Memory B cell (primary cell): ENCODE measurements at regions not wholly inside any gene's neighbourhood (a gene's known extent, or its start where the extent isn't known, plus 50 kb on each side); places are given as distances from the start of the nearest gene placed in this dataset.

Experiments
- ATAC-seq: fragments of 150-1000 bp; cut with Tn5 transposase; 2 replicates; pipeline ENCODE4 v1.10.0; 2021; ENCODE audit warnings: low read depth, mild to moderate bottlenecking, moderate library complexity
- DNase-seq, 2 donors: peaks; one replicate each; pipeline ENCODE4 v3.0.0; 2022; ENCODE audit warnings: low spot score in 2 of 2
- H3K27ac Mint-ChIP-seq: one replicate; pipeline ENCODE4 v1.8.0; 2022; ENCODE audit warnings: mild to moderate bottlenecking, moderate library complexity, mixed read lengths
- H3K27me3 Mint-ChIP-seq: one replicate; pipeline ENCODE4 v1.8.0; 2022; ENCODE audit warnings: mixed read lengths
- H3K36me3 Mint-ChIP-seq: one replicate; pipeline ENCODE4 v1.8.0; 2022; ENCODE audit warnings: mild to moderate bottlenecking, mixed read lengths
- H3K4me1 Mint-ChIP-seq: one replicate; pipeline ENCODE4 v1.8.0; 2022; ENCODE audit warnings: mixed read lengths
- H3K4me3 Mint-ChIP-seq: one replicate; pipeline ENCODE4 v1.8.0; 2022; ENCODE audit warnings: mild to moderate bottlenecking, moderate library complexity, mixed read lengths
- H3K9me3 Mint-ChIP-seq: one replicate; pipeline ENCODE4 v1.8.0; 2022; ENCODE audit warnings: mixed read lengths

GRCh38 chr3:10600296-10600714 lies 94.9 kb upstream of the ATP2B2 start:
- ATAC-seq: no peak
- no peak overlapping the region for H3K4me3 Mint-ChIP-seq
- H3K36me3 Mint-ChIP-seq: no peaks in the 10 kb centered on the region
- peaks cover 15% of the 10 kb centered on the region for H3K4me1 Mint-ChIP-seq
- no peak for DNase-seq
- peaks cover 14% of the 10 kb centered on the region for H3K27me3 Mint-ChIP-seq
- no peak overlapping the region for H3K27ac Mint-ChIP-seq
- no peaks in the 10 kb centered on the region for H3K9me3 Mint-ChIP-seq

DNA sequence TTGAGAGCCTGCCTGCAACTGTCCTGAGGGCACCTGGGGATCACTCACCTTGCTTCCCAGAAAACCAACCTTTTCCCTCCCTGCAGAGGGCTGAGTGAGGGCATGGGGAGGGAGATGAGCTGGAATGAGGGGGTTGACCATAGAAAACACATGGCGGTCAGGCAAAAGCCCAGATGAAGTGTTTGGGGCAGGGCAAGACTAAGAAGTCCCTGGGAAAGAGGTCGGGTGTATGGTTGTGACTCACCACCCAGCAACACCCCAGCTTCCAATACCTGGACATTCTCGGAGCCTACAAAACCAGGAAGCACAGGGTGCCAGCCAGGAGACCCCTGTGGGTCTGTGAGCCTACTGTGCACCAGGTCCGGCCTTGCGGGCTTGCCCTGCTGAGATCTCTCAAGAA lies 95.3 kb upstream of the ATP2B2 start:
- Mint-ChIP-seq H3K27ac (no peak overlapping the region), H3K4me1 (peaks cover 15% of the 10 kb centered on the region), H3K9me3 (no peaks in the 10 kb centered on the region), H3K27me3 (peaks cover 14% of the 10 kb centered on the region), H3K4me3 (no peak overlapping the region), H3K36me3 (no peaks in the 10 kb centered on the region)
- no peak for ATAC-seq
- DNase-seq: no peak

DNA sequence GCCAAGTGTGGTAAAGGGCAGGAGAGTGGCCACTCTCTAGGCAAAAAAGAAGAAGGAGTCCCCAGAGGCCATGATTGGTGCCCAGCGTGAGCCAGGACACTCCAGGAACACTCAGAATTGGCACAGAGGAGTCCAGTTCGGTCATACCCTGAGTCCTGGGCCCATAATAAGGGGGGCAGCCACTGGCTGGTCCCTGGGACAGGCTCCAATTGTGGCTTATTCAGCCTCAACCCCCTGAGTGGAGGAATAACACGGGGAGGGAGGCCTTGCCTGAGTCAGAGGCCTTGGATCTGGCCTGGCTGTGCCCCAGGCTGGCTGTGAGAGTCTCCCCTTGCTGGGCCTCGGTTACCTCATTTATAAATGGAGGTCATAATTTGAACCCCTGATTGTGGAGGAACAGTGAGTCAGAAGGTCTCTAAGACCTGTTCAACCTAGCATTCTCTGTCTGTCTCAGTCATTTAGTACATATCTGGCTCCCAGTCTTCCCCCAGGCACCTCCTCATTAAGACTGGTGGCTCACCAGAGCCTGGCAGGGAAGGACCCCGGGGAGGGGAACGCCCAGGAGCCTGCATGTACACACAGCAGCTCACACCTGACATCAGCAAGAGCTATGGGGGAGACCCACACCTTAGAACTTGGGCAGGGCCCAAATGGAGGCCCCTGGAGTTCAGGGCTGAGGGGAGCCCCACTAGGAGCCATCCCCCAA lies 95.9 kb upstream of the ATP2B2 start:
- Mint-ChIP-seq H3K9me3 (no peaks in the 10 kb centered on the region), H3K4me1 (peaks cover 15% of the 10 kb centered on the region), H3K27ac (no peak overlapping the region), H3K4me3 (no peak overlapping the region), H3K36me3 (no peaks in the 10 kb centered on the region), H3K27me3 (peaks cover 14% of the 10 kb centered on the region)
- DNase-seq (no peak), ATAC-seq (no peak)

DNA sequence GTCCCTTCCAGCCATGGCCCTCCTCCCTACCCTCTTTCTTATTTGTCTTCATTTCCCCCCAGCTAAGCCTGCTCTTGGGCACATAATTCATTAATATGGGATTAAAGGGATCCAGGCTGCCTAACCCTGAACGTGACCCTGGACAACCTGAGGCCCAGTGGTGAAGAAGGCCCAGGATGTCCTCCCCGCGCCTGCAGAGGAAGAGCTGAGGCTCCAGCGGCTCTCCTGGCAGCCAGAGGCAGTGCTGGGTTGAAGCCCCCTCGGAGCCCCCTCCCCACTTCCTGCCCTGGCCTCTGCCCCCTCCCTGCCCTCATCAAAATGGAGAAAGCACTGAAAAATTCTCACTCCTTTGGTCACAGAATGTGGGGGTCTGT lies 96.5 kb upstream of the ATP2B2 start:
- no peak overlapping the region for H3K27ac Mint-ChIP-seq
- H3K9me3 Mint-ChIP-seq: no peaks in the 10 kb centered on the region
- no peak overlapping the region for H3K4me3 Mint-ChIP-seq

GRCh38 chr3:10602271-10602670 lies 96.9 kb upstream of the ATP2B2 start:
- Mint-ChIP-seq H3K4me1 (peaks cover 15% of the 10 kb centered on the region), H3K36me3 (no peaks in the 10 kb centered on the region), H3K9me3 (no peaks in the 10 kb centered on the region), H3K4me3 (no peak overlapping the region), H3K27me3 (peaks cover 13% of the 10 kb centered on the region), H3K27ac (no peak overlapping the region)
- ATAC-seq: no peak
- no peak for DNase-seq

More for the DNA sequence above, 96.5 kb upstream of the ATP2B2 start:
- Mint-ChIP-seq H3K36me3 (no peaks in the 10 kb centered on the region), H3K4me1 (peaks cover 15% of the 10 kb centered on the region), H3K27me3 (peaks cover 17% of the 10 kb centered on the region)
- DNase-seq (no peak), ATAC-seq (no peak)

- DNase-seq (peak in 1 of 2 donors; percentile 9), ATAC-seq (peak; percentile 83)
- Mint-ChIP-seq H3K4me1 (peaks cover 15% of the 10 kb centered on the region), H3K27me3 (peaks cover 9% of the 10 kb centered on the region), H3K4me3 (peak overlapping the region; percentile 9), H3K36me3 (no peaks in the 10 kb centered on the region), H3K9me3 (no peaks in the 10 kb centered on the region), H3K27ac (peak overlapping the region; percentile 73)
Measured at GRCh38 chr3:10602769-10603768, 97.7 kb upstream of the ATP2B2 start.

DNA sequence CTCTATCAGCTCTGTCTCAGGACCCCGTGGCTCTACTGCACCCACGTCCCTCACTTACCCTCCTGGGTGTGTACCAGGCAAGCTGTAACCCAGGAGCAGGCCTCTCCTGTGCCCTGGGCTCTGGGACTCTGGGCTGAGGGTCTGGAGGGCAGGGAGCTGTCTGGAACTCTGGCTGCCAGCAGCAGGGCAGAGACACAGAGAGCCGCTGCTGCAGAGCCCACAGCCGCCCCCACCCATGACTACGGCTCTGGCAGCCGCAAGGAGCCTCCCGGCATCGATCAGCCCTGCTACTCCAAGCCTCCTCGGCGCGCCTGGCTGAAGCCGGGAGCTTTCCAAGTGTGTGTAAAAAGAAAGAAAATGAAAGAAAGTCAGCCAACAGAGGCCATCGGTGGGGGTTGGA lies 103.7 kb upstream of the ATP2B2 start:
- DNase-seq (no peak), ATAC-seq (no peak)

DNA sequence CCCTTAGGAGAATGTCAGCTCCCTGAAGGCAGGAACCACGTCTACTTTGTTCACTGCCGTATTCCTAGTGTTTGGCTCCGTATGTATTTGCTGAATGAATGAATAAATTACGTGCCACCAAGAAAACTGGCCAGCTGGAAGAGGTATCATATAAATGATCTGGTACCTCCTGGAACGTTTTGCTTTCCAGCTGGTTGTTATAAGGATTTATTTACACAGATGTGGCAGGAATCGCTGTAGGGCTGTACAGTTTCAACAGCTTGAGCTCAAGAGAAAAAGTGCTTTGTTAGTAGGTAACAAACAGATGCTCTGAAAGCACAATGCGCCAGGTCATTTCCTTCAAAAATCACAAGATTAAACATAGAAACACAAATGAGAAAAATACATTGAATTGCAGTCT lies 108.8 kb upstream of the ATP2B2 start:
- peaks cover 9% of the 10 kb centered on the region for H3K36me3 Mint-ChIP-seq
- no peak overlapping the region for H3K4me3 Mint-ChIP-seq
- H3K27ac Mint-ChIP-seq: no peak overlapping the region
- peaks cover 13% of the 10 kb centered on the region for H3K9me3 Mint-ChIP-seq
- DNase-seq (no peak), ATAC-seq (no peak)
- H3K27me3 Mint-ChIP-seq: peaks cover 30% of the 10 kb centered on the region
- no peaks in the 10 kb centered on the region for H3K4me1 Mint-ChIP-seq

More for the DNA sequence above, 103.7 kb upstream of the ATP2B2 start:
- Mint-ChIP-seq H3K9me3 (peaks cover 13% of the 10 kb centered on the region), H3K4me3 (no peak overlapping the region), H3K27ac (no peak overlapping the region), H3K27me3 (peaks cover 23% of the 10 kb centered on the region), H3K36me3 (peaks cover 9% of the 10 kb centered on the region), H3K4me1 (peaks cover 2% of the 10 kb centered on the region)

- H3K4me3 Mint-ChIP-seq: no peak overlapping the region
- no peak for DNase-seq
- peaks cover 29% of the 10 kb centered on the region for H3K27me3 Mint-ChIP-seq
- H3K36me3 Mint-ChIP-seq: peaks cover 9% of the 10 kb centered on the region
- peaks cover 13% of the 10 kb centered on the region for H3K9me3 Mint-ChIP-seq
- H3K27ac Mint-ChIP-seq: no peak overlapping the region
- no peak for ATAC-seq
- H3K4me1 Mint-ChIP-seq: no peaks in the 10 kb centered on the region
Measured at GRCh38 chr3:10615715-10616114, 110.3 kb upstream of the ATP2B2 start.

- no peak overlapping the region for H3K27ac Mint-ChIP-seq
- H3K4me1 Mint-ChIP-seq: no peaks in the 10 kb centered on the region
- H3K27me3 Mint-ChIP-seq: peaks cover 31% of the 10 kb centered on the region
- no peak overlapping the region for H3K4me3 Mint-ChIP-seq
- peaks cover 9% of the 10 kb centered on the region for H3K36me3 Mint-ChIP-seq
- ATAC-seq (no peak), DNase-seq (no peak)
- peaks cover 13% of the 10 kb centered on the region for H3K9me3 Mint-ChIP-seq
Measured at GRCh38 chr3:10616321-10616720, 110.9 kb upstream of the ATP2B2 start.

- Mint-ChIP-seq H3K9me3 (no peaks in the 10 kb centered on the region), H3K4me3 (no peak overlapping the region), H3K4me1 (no peaks in the 10 kb centered on the region), H3K27ac (no peak overlapping the region), H3K27me3 (peaks cover 9% of the 10 kb centered on the region), H3K36me3 (no peaks in the 10 kb centered on the region)
- no peak for DNase-seq
- no peak for ATAC-seq
Measured at GRCh38 chr3:10619989-10620832, 114.8 kb upstream of the ATP2B2 start.

DNA sequence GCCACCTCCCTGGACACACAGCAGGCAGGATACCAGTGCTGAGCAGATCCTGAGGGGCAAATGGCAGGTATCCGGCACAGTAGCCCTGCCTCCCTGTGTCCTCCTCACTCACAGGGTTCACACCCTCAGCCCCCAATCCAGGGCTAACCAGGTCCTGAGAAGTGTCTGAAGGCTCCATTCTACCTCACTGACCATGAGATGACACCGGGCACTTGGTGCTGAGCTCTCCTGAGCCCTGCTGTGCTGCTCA lies 115.4 kb upstream of the ATP2B2 start:
- Mint-ChIP-seq H3K4me3 (no peak overlapping the region), H3K27ac (no peak overlapping the region), H3K27me3 (peaks cover 9% of the 10 kb centered on the region), H3K9me3 (no peaks in the 10 kb centered on the region), H3K36me3 (no peaks in the 10 kb centered on the region), H3K4me1 (no peaks in the 10 kb centered on the region)
- DNase-seq (no peak), ATAC-seq (no peak)

GRCh38 chr3:10623578-10624275 lies 118.3 kb upstream of the ATP2B2 start:
- no peak overlapping the region for H3K4me3 Mint-ChIP-seq
- H3K27ac Mint-ChIP-seq: no peak overlapping the region
- DNase-seq (no peak), ATAC-seq (no peak)
- H3K9me3 Mint-ChIP-seq: no peaks in the 10 kb centered on the region
- H3K36me3 Mint-ChIP-seq: no peaks in the 10 kb centered on the region
- H3K4me1 Mint-ChIP-seq: no peaks in the 10 kb centered on the region
- H3K27me3 Mint-ChIP-seq: peaks cover 8% of the 10 kb centered on the region
